CD14-positive monocyte (primary cell): ENCODE measurements at regions not wholly inside any gene's neighbourhood (a gene's known extent, or its start where the extent isn't known, plus 50 kb on each side); places are given as distances from the start of the nearest gene placed in this dataset.

ENCODE experiments used
- DNase-seq, 3 donors: peaks; one replicate each; pipeline ENCODE4 v3.0.0-alpha.2; 2011 to 2022
- H2AFZ ChIP-seq: 2 replicates; pipeline ENCODE4 v1.6.0; 2012; ENCODE audit warnings: mild to moderate bottlenecking, low read depth, low read length, inconsistent platforms; ENCODE audit not compliant: insufficient read depth, poor library complexity, severe bottlenecking
- H3K27ac ChIP-seq, 2 donors: 1 replicate in 1 of 2; 2 replicates in 1 of 2; pipeline ENCODE4 v1.5.1; 2012 to 2013; ENCODE audit warnings: low read length in 2 of 2, control low read depth in 1 of 2, inconsistent platforms in 1 of 2, low read depth in 1 of 2, mild to moderate bottlenecking in 1 of 2
- H3K27me3 ChIP-seq, 2 donors: one replicate each; pipeline versions ENCODE4 v1.6.0 to v1.6.1; 2011 to 2013; ENCODE audit warnings: low read length in 2 of 2; ENCODE audit not compliant: control insufficient read depth in 2 of 2, insufficient read depth in 2 of 2
- H3K36me3 ChIP-seq, 2 donors: replicated peaks in 1 of 2; 1 replicate in 1 of 2; 2 replicates in 1 of 2; pipeline versions ENCODE4 v1.5.1 to v1.6.1; 2012 to 2013; ENCODE audit warnings: low read length in 2 of 2, control low read depth in 1 of 2, inconsistent platforms in 1 of 2, mild to moderate bottlenecking in 1 of 2; ENCODE audit not compliant: insufficient read depth in 2 of 2, control insufficient read depth in 1 of 2
- H3K4me1 ChIP-seq, 2 donors: 1 replicate in 1 of 2; 2 replicates in 1 of 2; pipeline versions ENCODE4 v1.5.1 to v1.6.1; 2012 to 2013; ENCODE audit warnings: low read length in 2 of 2, control low read depth in 1 of 2, inconsistent platforms in 1 of 2, mild to moderate bottlenecking in 1 of 2, moderate library complexity in 1 of 2; ENCODE audit not compliant: insufficient read depth in 2 of 2, control insufficient read depth in 1 of 2
- H3K4me2 ChIP-seq: replicated peaks from 2 replicates; pipeline ENCODE3; 2012; ENCODE audit warnings: low read length, moderate library complexity, mild to moderate bottlenecking; ENCODE audit not compliant: poor library complexity, severe bottlenecking; ENCODE audit errors: extremely low read depth
- H3K4me3 ChIP-seq, 3 experiments: fragments of 200-600 bp in 1 of 3; sonication (generic) in 1 of 3; replicated peaks in 1 of 3; 1 replicate in 2 of 3; 2 replicates in 1 of 3; pipeline ENCODE4 v1.5.1; 2011 to 2013; ENCODE audit warnings: low read length in 3 of 3, mild to moderate bottlenecking in 3 of 3, control low read depth in 2 of 3, low read depth in 2 of 3, inconsistent platforms in 1 of 3, moderate library complexity in 1 of 3
- H3K79me2 ChIP-seq: 2 replicates; pipeline ENCODE4 v1.6.0; 2012; ENCODE audit warnings: mild to moderate bottlenecking, control low read depth, inconsistent platforms, low read length, moderate library complexity; ENCODE audit not compliant: insufficient read depth
- H3K9ac ChIP-seq: 2 replicates; pipeline ENCODE4 v1.6.0; 2017; ENCODE audit warnings: low read length, mild to moderate bottlenecking; ENCODE audit not compliant: insufficient read depth, poor library complexity, severe bottlenecking
- H3K9me3 ChIP-seq, 2 donors: replicated peaks in 1 of 2; 1 replicate in 1 of 2; 2 replicates in 1 of 2; pipeline versions ENCODE4 v1.5.1 to v1.6.1; 2012 to 2013; ENCODE audit warnings: low read length in 2 of 2, control low read depth in 1 of 2; ENCODE audit not compliant: control insufficient read depth in 1 of 2, insufficient read depth in 1 of 2
- H4K20me1 ChIP-seq: 2 replicates; pipeline ENCODE4 v1.6.0; 2012; ENCODE audit warnings: mild to moderate bottlenecking, low read length, control low read depth, moderate library complexity; ENCODE audit not compliant: insufficient read depth
- H3K27ac Mint-ChIP-seq, 7 donors: one replicate each; pipeline ENCODE4 v1.8.0; 2020; ENCODE audit warnings: mild to moderate bottlenecking in 7 of 7, mixed read lengths in 7 of 7, moderate library complexity in 6 of 7, inconsistent platforms in 2 of 7
- H3K27me3 Mint-ChIP-seq, 3 donors: one replicate each; pipeline ENCODE4 v1.8.0; 2021 to 2022; ENCODE audit warnings: low read depth in 3 of 3, mild to moderate bottlenecking in 3 of 3, mixed read lengths in 3 of 3, moderate library complexity in 3 of 3, inconsistent platforms in 1 of 3
- H3K36me3 Mint-ChIP-seq, 2 donors: one replicate each; pipeline ENCODE4 v1.8.0; 2020; ENCODE audit warnings: mixed read lengths in 2 of 2, inconsistent platforms in 1 of 2, mild to moderate bottlenecking in 1 of 2
- H3K4me1 Mint-ChIP-seq: one replicate; pipeline ENCODE4 v1.8.0; 2020; ENCODE audit warnings: mild to moderate bottlenecking, mixed read lengths
- H3K4me3 Mint-ChIP-seq, 2 donors: one replicate each; pipeline ENCODE4 v1.8.0; 2020; ENCODE audit warnings: mild to moderate bottlenecking in 2 of 2, mixed read lengths in 2 of 2, moderate library complexity in 1 of 2
- H3K9me3 Mint-ChIP-seq, 7 donors: one replicate each; pipeline ENCODE4 v1.8.0; 2020 to 2022; ENCODE audit warnings: mixed read lengths in 7 of 7, mild to moderate bottlenecking in 6 of 7, moderate library complexity in 6 of 7, inconsistent platforms in 2 of 7
- WGBS: methylation state at CpG from one replicate; pipeline ENCODE4 v1.1.5; 2013; ENCODE audit warnings: missing lambda C conversion rate; ENCODE audit not compliant: insufficient coverage; 5-methylcytosine and 5-hydroxymethylcytosine counted together
- intact Hi-C, 2 donors: fragments of 100-400 bp; cut with micrococcal nuclease; formaldehyde crosslinking; loops; one replicate each; pipeline versions ENCODE4 v1.15.0 to v1.15.1; 2023
- TF ChIP-seq, protein P1 (sequence below): fragments of 200-600 bp; IDR thresholded peaks from one replicate; pipeline ENCODE4 v1.8.0; 2022; ENCODE audit warnings: antibody characterized with exemption, mild to moderate bottlenecking

DNA sequence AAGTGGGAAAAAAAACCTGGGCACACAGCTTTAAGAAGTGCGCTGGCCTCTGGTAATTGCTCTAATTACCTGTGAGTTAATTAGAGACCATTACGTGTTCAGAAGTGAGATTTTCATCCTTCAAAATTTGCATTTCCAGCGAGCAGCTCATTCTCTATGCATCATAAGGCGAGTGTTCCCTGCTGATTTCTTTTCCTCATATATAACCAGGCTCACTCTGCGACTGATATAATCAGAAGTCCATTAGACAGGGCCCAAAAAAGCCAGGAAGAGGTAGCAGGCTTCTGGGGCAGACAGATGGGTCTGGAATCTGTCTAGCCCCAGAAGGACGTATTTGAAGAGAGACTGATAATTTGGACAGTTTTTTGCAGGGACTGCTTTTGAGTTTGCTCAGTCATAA lies 158.7 kb downstream of the MTHFS start:
- Mint-ChIP-seq H3K36me3 (no peaks in the 10 kb centered on the region), H3K4me3 (no peak overlapping the region), H3K27me3 (peaks cover 3 to 16% (median 7%) of the 10 kb centered on the region in 3 donors), H3K9me3 (peaks cover 9 to 31% (median 17%) of the 10 kb centered on the region in 7 donors), H3K27ac (no peak overlapping the region), H3K4me1 (no peaks in the 10 kb centered on the region)
- H3K27ac ChIP-seq, result no peak overlapping the region
- no peak overlapping the region for H3K9ac ChIP-seq
- H3K36me3 ChIP-seq, result no peaks in the 10 kb centered on the region
- H3K4me2 ChIP-seq, result no peak overlapping the region
- H2AFZ ChIP-seq, result no peak overlapping the region
- TF ChIP-seq, protein P1, sequence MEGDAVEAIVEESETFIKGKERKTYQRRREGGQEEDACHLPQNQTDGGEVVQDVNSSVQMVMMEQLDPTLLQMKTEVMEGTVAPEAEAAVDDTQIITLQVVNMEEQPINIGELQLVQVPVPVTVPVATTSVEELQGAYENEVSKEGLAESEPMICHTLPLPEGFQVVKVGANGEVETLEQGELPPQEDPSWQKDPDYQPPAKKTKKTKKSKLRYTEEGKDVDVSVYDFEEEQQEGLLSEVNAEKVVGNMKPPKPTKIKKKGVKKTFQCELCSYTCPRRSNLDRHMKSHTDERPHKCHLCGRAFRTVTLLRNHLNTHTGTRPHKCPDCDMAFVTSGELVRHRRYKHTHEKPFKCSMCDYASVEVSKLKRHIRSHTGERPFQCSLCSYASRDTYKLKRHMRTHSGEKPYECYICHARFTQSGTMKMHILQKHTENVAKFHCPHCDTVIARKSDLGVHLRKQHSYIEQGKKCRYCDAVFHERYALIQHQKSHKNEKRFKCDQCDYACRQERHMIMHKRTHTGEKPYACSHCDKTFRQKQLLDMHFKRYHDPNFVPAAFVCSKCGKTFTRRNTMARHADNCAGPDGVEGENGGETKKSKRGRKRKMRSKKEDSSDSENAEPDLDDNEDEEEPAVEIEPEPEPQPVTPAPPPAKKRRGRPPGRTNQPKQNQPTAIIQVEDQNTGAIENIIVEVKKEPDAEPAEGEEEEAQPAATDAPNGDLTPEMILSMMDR, result no peak
- no peaks in the 10 kb centered on the region for H3K79me2 ChIP-seq
- intact Hi-C loops, result no loop called here
- peaks cover 0 to 2% of the 10 kb centered on the region in 2 donors for H3K27me3 ChIP-seq
- H3K4me1 ChIP-seq, result no peaks in the 10 kb centered on the region
- WGBS, result 81% methylated on average over 4 of the region's 6 CpGs
- H3K9me3 ChIP-seq, result peaks cover 5 to 14% of the 10 kb centered on the region in 2 donors
- no peak for DNase-seq
- H4K20me1 ChIP-seq, result no peaks in the 10 kb centered on the region
- no peak overlapping the region for H3K4me3 ChIP-seq

DNA sequence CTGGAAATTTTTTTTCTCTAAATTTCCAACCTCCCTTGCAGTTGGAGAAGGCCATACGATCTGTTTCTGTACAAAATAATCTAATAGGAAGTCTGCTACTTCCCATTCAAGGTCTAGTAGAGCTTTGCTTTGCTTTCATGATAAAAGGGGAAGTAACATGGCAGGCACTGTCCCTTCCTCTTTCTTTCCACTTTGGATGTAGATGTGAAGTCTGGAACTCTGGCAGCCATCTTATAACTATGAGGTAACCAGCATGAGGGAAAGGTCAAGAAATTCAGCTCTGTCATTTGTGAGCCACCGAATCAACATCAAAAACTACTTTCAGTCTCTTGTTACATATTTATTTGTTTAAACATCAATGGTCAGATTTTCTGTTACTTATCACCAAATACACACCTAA lies 156.3 kb downstream of the MTHFS start:
- no peak overlapping the region for H2AFZ ChIP-seq
- H3K9me3 Mint-ChIP-seq, result peaks cover 9 to 33% (median 18%) of the 10 kb centered on the region in 7 donors
- H3K4me3 Mint-ChIP-seq, result no peak overlapping the region
- intact Hi-C loops, result no loop called here
- no peak overlapping the region for H3K4me2 ChIP-seq
- H3K36me3 ChIP-seq, result no peaks in the 10 kb centered on the region
- TF ChIP-seq, protein P1, result no peak
- no peaks in the 10 kb centered on the region for H3K79me2 ChIP-seq
- no CpG with 5 or more reads among the region's 2 CpGs for WGBS
- no peak overlapping the region for H3K27ac Mint-ChIP-seq
- peaks cover 0 to 2% of the 10 kb centered on the region in 2 donors for H3K27me3 ChIP-seq
- peaks cover 7 to 14% of the 10 kb centered on the region in 2 donors for H3K9me3 ChIP-seq
- no peak for DNase-seq
- no peaks in the 10 kb centered on the region for H3K36me3 Mint-ChIP-seq
- H3K27me3 Mint-ChIP-seq, result peaks cover 3 to 13% (median 4%) of the 10 kb centered on the region in 3 donors
- H3K4me1 Mint-ChIP-seq, result no peaks in the 10 kb centered on the region
- H3K27ac ChIP-seq, result no peak overlapping the region
- no peak overlapping the region for H3K4me3 ChIP-seq
- H3K4me1 ChIP-seq, result no peaks in the 10 kb centered on the region
- H3K9ac ChIP-seq, result no peak overlapping the region
- no peaks in the 10 kb centered on the region for H4K20me1 ChIP-seq
